Hematopoietic multipotent progenitor cell treated with erythropoietin and hydrocortisone succinate and interleukin-3 and kit ligand, for 17 days (in vitro differentiated cells): ENCODE measurements at regions not wholly inside any gene's neighbourhood (a gene's known extent, or its start where the extent isn't known, plus 50 kb on each side); places are given as distances from the start of the nearest gene placed in this dataset.
"Not testable (repeated sequence)": the region's sequence is repeated elsewhere in the genome, so short reads cannot be mapped to it uniquely, and the experiment has no call there.

ENCODE experiments used
- DNase-seq: peaks from one replicate; pipeline ENCODE4 v3.0.0-alpha.2; 2015; ENCODE audit warnings: low spot score

DNA sequence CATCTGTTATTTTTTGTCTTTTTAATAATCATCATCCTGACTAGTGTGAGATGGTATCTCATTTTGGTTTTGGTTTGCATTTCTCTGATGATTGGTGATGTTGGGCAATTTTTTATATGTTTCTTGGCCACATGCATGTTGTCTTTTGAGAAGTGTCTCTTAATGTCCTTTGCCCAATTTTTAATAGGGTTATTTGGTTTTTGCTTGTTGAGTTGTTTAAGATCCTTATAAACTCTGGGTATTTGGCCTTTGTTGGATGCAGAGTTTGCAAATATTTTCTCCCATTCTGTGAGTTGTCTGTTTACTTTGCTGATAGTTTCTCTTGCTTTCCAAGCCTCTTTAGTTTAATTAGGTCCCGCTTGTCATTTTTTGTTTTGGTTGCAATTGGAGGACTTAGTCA lies 152.1 kb upstream of the MED14 start:
- no peak for DNase-seq

DNA sequence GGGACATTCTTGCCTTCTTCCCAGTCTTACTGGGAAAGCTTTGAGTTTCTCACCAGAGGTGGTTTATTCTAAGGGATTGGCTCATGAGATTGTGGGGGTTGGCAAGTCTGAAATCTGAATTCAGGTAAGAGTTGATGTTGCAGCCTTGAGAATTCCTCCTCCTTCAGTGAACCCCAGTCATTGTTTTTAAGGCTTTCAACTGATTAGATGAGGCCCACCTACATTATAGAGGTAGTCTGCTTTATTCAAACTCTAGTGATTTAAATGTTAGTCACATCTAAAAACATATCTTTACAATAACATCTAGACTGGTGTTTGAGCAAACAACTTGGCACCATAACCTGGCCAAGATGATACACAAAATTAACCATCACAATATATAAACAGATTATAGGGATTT lies 156.5 kb upstream of the MED14 start:
- DNase-seq = no peak

GRCh38 chrX:40893251-40893910 lies 158.0 kb upstream of the MED14 start:
- DNase-seq = no peak

- no peak for DNase-seq
Measured at GRCh38 chrX:40895246-40895645, 159.9 kb upstream of the MED14 start.

DNA sequence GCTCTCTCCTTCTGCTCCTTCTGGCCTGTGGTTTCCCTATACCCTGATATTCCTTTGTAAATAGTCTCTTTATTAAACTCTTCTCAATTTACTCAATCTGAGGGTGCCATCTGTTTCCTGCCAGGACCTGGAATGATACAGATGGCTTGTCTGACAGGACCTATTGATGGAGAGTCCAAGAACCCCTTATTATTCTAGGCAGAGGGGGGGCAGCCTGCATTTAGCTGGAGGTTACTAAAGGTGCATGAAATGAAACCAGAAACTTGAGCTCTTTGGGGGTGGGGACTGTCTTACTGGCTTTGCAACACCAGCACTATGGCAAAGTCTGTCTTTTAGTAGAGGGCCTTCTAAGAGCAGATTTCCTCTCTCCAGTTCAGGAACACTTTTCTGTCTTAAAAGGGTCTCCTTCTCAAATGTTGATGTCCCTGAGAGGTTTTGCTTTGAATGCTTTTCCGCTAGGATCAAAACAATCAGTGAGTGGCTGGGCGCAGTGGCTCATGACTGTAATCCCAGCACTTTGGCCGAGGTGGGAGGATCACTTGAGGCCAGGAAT lies 162.5 kb upstream of the MED14 start:
- DNase-seq = no peak

- DNase-seq = not testable (repeated sequence)
Measured at GRCh38 chrX:40904739-40905138, 169.4 kb upstream of the MED14 start.

DNA sequence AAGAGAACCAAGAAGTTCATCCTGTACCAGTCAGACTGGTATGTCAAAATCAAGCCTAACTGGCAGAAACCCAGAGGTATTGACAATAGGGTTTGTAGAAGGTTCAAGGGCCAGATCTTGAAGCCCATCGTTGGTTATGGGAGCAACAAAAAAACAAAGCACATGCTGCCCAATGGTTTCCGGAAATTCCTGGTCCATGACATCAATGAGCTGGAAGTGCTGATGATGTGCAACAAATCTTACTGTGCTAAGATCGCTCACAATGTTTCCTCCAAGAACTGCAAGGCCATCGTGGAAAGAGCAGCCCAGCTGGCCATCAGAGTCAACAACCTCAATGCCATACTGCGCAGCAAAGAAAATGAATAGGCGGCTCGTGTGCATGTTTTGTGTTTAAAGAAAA lies 172.7 kb upstream of the MED14 start:
- DNase-seq = no peak

- no peak for DNase-seq
Measured at GRCh38 chrX:40908857-40909475, 173.6 kb upstream of the MED14 start.

DNA sequence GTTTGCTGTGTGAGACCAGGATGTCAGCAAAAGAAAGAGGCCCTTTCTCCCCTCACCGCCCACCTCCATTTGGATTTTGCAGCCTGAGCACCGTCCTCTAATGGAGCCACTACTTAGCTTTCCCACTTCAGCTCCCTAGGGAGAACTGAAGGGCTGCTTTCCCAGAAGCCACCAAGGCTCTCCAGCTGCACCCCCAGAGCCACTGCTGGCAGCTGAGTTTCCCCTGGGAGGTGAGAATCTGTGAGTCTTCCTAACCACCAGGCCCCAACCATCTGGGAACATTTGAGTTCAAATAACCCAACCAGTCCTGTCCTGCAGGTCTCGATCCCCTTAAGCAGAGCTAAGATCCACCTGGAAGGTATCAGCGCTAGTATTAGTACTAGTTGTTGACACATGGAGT lies 173.1 kb upstream of the USP9X start:
- DNase-seq = no peak

GRCh38 chrX:40912576-40912975 lies 172.7 kb upstream of the USP9X start:
- no peak for DNase-seq

GRCh38 chrX:40920351-40920750 lies 164.9 kb upstream of the USP9X start:
- DNase-seq = no peak

GRCh38 chrX:40922307-40922706 lies 162.9 kb upstream of the USP9X start:
- DNase-seq = peak; percentile 26

DNA sequence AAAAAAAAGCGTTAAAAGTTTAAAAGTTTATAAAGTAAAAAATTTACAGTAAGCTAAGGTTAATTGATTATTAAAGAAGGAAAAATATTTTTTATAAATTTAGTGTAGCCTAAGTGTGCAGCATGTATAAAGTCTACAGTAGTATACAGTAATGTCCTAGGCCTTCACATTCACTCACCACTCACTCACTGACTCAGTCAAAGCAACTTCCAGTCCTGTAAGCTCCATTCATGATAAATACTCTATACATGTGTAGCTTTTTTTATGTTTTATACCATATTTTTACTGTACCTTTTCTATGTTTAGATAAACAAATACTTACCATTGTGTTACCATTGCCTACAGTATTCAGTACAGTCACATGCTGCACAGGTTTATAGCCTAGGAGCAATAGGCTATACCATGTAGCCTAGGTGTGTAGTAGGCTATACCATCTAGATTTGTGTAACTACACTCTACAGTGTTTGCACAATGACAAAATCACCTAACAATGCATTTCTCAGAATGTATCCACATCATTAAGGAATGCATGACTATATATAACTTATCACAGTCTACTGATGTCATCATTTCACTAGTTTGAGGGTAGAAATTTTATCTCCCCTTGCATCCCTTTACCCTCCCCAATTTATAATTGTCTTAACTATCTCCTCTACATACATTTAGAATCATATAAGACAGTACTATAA lies 158.4 kb upstream of the USP9X start:
- not testable (repeated sequence) for DNase-seq

GRCh38 chrX:40928076-40928475 lies 157.2 kb upstream of the USP9X start:
- no peak for DNase-seq

GRCh38 chrX:40931921-40932320 lies 153.3 kb upstream of the USP9X start:
- peak; percentile 39 for DNase-seq

DNA sequence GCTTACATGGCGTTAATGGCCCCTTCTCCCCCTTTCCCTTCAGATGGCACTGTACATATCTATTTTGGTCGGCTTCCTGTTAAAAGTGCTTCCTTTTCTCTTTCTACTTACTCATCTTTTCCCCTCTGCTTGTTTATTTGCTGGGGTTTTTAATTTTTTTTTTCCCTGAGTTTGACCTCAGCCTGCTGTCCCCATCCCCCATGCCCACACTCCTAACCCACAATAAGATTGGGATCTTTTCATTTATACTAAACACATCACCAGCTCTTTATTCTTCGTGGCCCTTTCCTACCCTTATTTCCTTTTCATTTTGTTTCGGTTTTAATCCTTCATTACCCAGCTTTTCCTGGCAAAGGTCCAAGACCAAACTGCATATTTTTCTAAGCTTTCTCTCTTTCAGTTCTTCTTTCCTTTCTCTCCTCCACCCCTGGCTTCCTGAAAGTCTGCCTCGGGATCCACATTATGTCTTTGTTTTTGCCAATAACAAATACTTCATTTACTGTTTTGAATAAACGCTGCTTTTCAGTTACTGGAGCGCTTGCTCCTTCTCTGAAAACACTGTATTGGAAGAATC lies 152.0 kb upstream of the USP9X start:
- DNase-seq = peak; percentile 49

GRCh38 chrX:40933706-40934425 lies 151.4 kb upstream of the USP9X start:
- peak; percentile 34 for DNase-seq

- no peak for DNase-seq
Measured at GRCh38 chrX:40936827-40937226, 148.4 kb upstream of the USP9X start.

- no peak for DNase-seq
Measured at GRCh38 chrX:40938423-40938822, 146.8 kb upstream of the USP9X start.

- DNase-seq = no peak
Measured at GRCh38 chrX:40943093-40943641, 142.1 kb upstream of the USP9X start.

GRCh38 chrX:40945361-40945713 lies 139.9 kb upstream of the USP9X start:
- peak; percentile 10 for DNase-seq

DNA sequence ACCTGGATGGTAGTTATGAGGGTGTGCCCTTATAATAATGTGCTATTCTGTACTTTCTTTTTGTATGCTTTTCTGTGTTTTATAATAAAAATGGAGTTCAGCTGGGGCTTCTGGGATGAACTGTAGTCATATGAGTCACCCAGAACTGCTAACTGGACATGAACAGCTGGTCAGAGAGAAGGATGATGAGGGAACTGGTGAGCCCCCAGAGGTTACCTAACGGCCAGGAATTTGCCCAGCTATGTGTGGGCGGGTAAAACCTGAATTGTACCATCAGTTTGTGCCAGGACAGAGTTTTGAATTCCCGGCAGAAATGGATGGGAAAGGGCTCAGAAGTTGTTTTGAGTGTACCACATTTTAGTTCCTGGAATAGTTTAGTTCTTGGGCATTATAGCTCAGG lies 138.0 kb upstream of the USP9X start:
- DNase-seq = no peak
